Keratinocyte (primary cell): ENCODE measurements at regions not wholly inside any gene's neighbourhood (a gene's known extent, or its start where the extent isn't known, plus 50 kb on each side); places are given as distances from the start of the nearest gene placed in this dataset.

Experiments
- DNase-seq: peaks from one replicate; pipeline ENCODE4 v3.0.0-alpha.2; 2011; ENCODE audit warnings: low read depth, missing footprints, low spot score
- FAIRE-seq: peaks from 2 replicates; lab custom pipeline; 2011; peaks lifted over from hg19 to GRCh38; lab: Jason Lieb, UNC
- H2AFZ ChIP-seq: 2 replicates; pipeline ENCODE4 v1.6.0; 2012; ENCODE audit warnings: low read length, control low read depth, inconsistent platforms; ENCODE audit not compliant: control insufficient read depth
- H3K27ac ChIP-seq: 2 replicates; pipeline ENCODE4 v1.5.1; 2011; ENCODE audit warnings: low read length; ENCODE audit not compliant: control insufficient read depth, insufficient read depth
- H3K27me3 ChIP-seq: 3 replicates; pipeline ENCODE4 v1.6.0; 2011; ENCODE audit warnings: low read length; ENCODE audit not compliant: control insufficient read depth, insufficient read depth; ENCODE audit errors: extremely low read depth
- H3K36me3 ChIP-seq, 2 experiments: 2 replicates in 1 of 2; 3 replicates in 1 of 2; pipeline ENCODE4 v1.5.1; 2011; ENCODE audit warnings: low read length in 2 of 2, mild to moderate bottlenecking in 1 of 2; ENCODE audit not compliant: control insufficient read depth in 2 of 2, insufficient read depth in 2 of 2; ENCODE audit errors: extremely low read depth in 1 of 2
- H3K4me1 ChIP-seq: 3 replicates; pipeline ENCODE4 v1.5.1; 2011; ENCODE audit warnings: low read length; ENCODE audit not compliant: control insufficient read depth, insufficient read depth; ENCODE audit errors: extremely low read depth
- H3K4me2 ChIP-seq: 3 replicates; pipeline ENCODE4 v1.6.0; 2011; ENCODE audit warnings: low read depth, low read length; ENCODE audit not compliant: control insufficient read depth, insufficient read depth; ENCODE audit errors: extremely low read depth
- H3K4me3 ChIP-seq, 3 experiments: fragments of 200-600 bp in 1 of 3; sonication (generic) in 1 of 3; 2 replicates in 2 of 3; 3 replicates in 1 of 3; pipeline ENCODE4 v1.5.1; 2011 to 2016; ENCODE audit warnings: low read length in 3 of 3, mild to moderate bottlenecking in 3 of 3, control low read depth in 2 of 3, inconsistent platforms in 1 of 3, low read depth in 1 of 3, mixed read lengths in 1 of 3, mixed run types in 1 of 3, moderate library complexity in 1 of 3; ENCODE audit not compliant: control insufficient read depth in 2 of 3, insufficient read depth in 2 of 3; ENCODE audit errors: extremely low read depth in 1 of 3
- H3K79me2 ChIP-seq: 2 replicates; pipeline ENCODE4 v1.6.0; 2012; ENCODE audit warnings: low read length; ENCODE audit not compliant: control insufficient read depth, insufficient read depth
- H3K9ac ChIP-seq: 3 replicates; pipeline ENCODE4 v1.6.0; 2011; ENCODE audit warnings: low read length; ENCODE audit not compliant: control insufficient read depth, insufficient read depth; ENCODE audit errors: extremely low read depth
- H3K9me1 ChIP-seq: 3 replicates; pipeline ENCODE4 v1.6.0; 2011; ENCODE audit warnings: low read length; ENCODE audit not compliant: control insufficient read depth, insufficient read depth; ENCODE audit errors: extremely low read depth
- H3K9me3 ChIP-seq: 2 replicates; pipeline ENCODE4 v1.5.1; 2012; ENCODE audit warnings: low read depth, low read length; ENCODE audit not compliant: control insufficient read depth
- H4K20me1 ChIP-seq: 3 replicates; pipeline ENCODE4 v1.6.0; 2011; ENCODE audit warnings: low read length; ENCODE audit not compliant: control insufficient read depth, insufficient read depth; ENCODE audit errors: extremely low read depth
- CTCF ChIP-seq, 3 experiments: IDR thresholded peaks in 1 of 3; conservative IDR thresholded peaks in 1 of 3; optimal IDR thresholded peaks in 1 of 3; 2 replicates in 2 of 3; 3 replicates in 1 of 3; pipeline versions ENCODE3 to v1.5.1; 2011; ENCODE audit warnings: low read length in 3 of 3, mild to moderate bottlenecking in 3 of 3, moderate library complexity in 2 of 3, control low read depth in 1 of 3, inconsistent platforms in 1 of 3; ENCODE audit not compliant: insufficient read depth in 2 of 3; ENCODE audit errors: extremely low read depth in 1 of 3
- EZH2 ChIP-seq: IDR thresholded peaks from one replicate; pipeline ENCODE4 v1.6.1; 2012; ENCODE audit warnings: inconsistent platforms, mild to moderate bottlenecking, low read length, moderate library complexity
- dilution Hi-C: fragments of 300-500 bp; cut with MboI; formaldehyde crosslinking; loops from one replicate; pipeline ENCODE4 v1.7.0; 2020; ENCODE audit warnings: low sequenced_read_pairs; ENCODE audit not compliant: extremely low pct_ligation_motif_present

GRCh38 chr3:118436697-118437262, 597.9 kb downstream of the IGSF11 start:
- no peak overlapping the region for H2AFZ ChIP-seq
- H3K27me3 ChIP-seq, result no peaks in the 10 kb centered on the region
- FAIRE-seq (no peak), DNase-seq (no peak)
- no peaks in the 10 kb centered on the region for H3K9me1 ChIP-seq
- dilution Hi-C loops, result no loop called here
- no peaks in the 10 kb centered on the region for H3K4me1 ChIP-seq
- H4K20me1 ChIP-seq, result no peaks in the 10 kb centered on the region
- TF ChIP-seq CTCF (optimal IDR thresholded peaks at IDR 0.05 in 1 of 3, IDR thresholded peaks at IDR 0.05 in 1 of 3, conservative IDR thresholded peaks at IDR 0.05 in 1 of 3; ENCODE audit: extremely low read depth in 1 of 3, insufficient read depth in 2 of 3, low read length in 3 of 3) (no peak), EZH2 (no peak)
- H3K36me3 ChIP-seq, result no peaks in the 10 kb centered on the region
- no peak overlapping the region for H3K4me3 ChIP-seq
- no peaks in the 10 kb centered on the region for H3K79me2 ChIP-seq
- H3K4me2 ChIP-seq, result no peak overlapping the region
- no peak overlapping the region for H3K9ac ChIP-seq
- no peaks in the 10 kb centered on the region for H3K9me3 ChIP-seq
- H3K27ac ChIP-seq, result no peak overlapping the region

- Histone ChIP-seq H2AFZ (no peak overlapping the region), H3K4me3 (no peak overlapping the region), H3K9me1 (no peaks in the 10 kb centered on the region), H3K4me1 (no peaks in the 10 kb centered on the region), H3K27me3 (no peaks in the 10 kb centered on the region), H3K27ac (no peak overlapping the region), H4K20me1 (no peaks in the 10 kb centered on the region), H3K4me2 (no peak overlapping the region), H3K79me2 (no peaks in the 10 kb centered on the region), H3K9me3 (no peaks in the 10 kb centered on the region), H3K36me3 (no peaks in the 10 kb centered on the region), H3K9ac (no peak overlapping the region)
- no peak for DNase-seq
- TF ChIP-seq EZH2 (no peak), CTCF (optimal IDR thresholded peaks at IDR 0.05 in 1 of 3, IDR thresholded peaks at IDR 0.05 in 1 of 3, conservative IDR thresholded peaks at IDR 0.05 in 1 of 3; ENCODE audit: extremely low read depth in 1 of 3, insufficient read depth in 2 of 3, low read length in 3 of 3) (no peak)
- dilution Hi-C loops, result no loop called here
- no peak for FAIRE-seq
Observed at GRCh38 chr3:118445036-118445435, 589.6 kb downstream of the IGSF11 start.
